ENCODE measurements at regions not wholly inside any gene's neighbourhood (a gene's known extent, or its start where the extent isn't known, plus 50 kb on each side); places are given as distances from the start of the nearest gene placed in this dataset.

- TF ChIP-seq CTCF (IDR thresholded peaks at IDR 0.05; ENCODE audit: extremely low read depth in 1 of 2, insufficient read depth in 1 of 2, low read depth in 1 of 2, low read length in 2 of 2) (no peak), MYC (IDR thresholded peaks at IDR 0.05; ENCODE audit: low read depth, low read length) (no peak), POLR2A (IDR thresholded peaks at IDR 0.05; ENCODE audit: low read depth, low read length) (no peak)
These were observed 417.0 kb downstream of the MAN2A1 start for GRCh38 chr5:110106750-110107149.

Measured in endothelial cell of umbilical vein (primary cell).